Neural cell (in vitro differentiated cells): ENCODE measurements at regions not wholly inside any gene's neighbourhood (a gene's known extent, or its start where the extent isn't known, plus 50 kb on each side); places are given as distances from the start of the nearest gene placed in this dataset.

ENCODE experiments used
- CTCF ChIP-seq: fragments of 450-650 bp; IDR thresholded peaks from 2 replicates; pipeline ENCODE4 v1.5.1; 2014; ENCODE audit warnings: antibody characterized with exemption, mild to moderate bottlenecking, moderate library complexity; ENCODE audit not compliant: poor library complexity, severe bottlenecking
- EP300 ChIP-seq: fragments of 450-650 bp; conservative IDR thresholded peaks from 2 replicates; pipeline ENCODE4 v1.6.1; 2014; ENCODE audit warnings: antibody characterized with exemption, mild to moderate bottlenecking, moderate library complexity; ENCODE audit not compliant: poor library complexity, severe bottlenecking
- EZH2 ChIP-seq: fragments of 200-600, 300-800 bp; shearing (Covaris generic), sonication (generic); IDR thresholded peaks from 2 replicates; pipeline ENCODE4 v1.6.1; 2014; ENCODE audit warnings: antibody characterized with exemption, low read length, borderline replicate concordance, mild to moderate bottlenecking; ENCODE audit not compliant: insufficient read depth, poor library complexity, severe bottlenecking
- POLR2AphosphoS5 ChIP-seq: IDR thresholded peaks from 2 replicates; pipeline ENCODE4 v1.6.1; 2012
- RAD21 ChIP-seq: fragments of 450-650 bp; conservative IDR thresholded peaks from 2 replicates; pipeline ENCODE4 v1.6.1; 2014; ENCODE audit warnings: antibody characterized with exemption, mild to moderate bottlenecking, moderate library complexity
- REST ChIP-seq: IDR thresholded peaks from 2 replicates; pipeline ENCODE4 v1.6.1; 2012; ENCODE audit warnings: borderline replicate concordance
- TAF1 ChIP-seq: IDR thresholded peaks from 2 replicates; pipeline ENCODE4 v1.6.1; 2012; ENCODE audit warnings: low read depth

GRCh38 chr10:112006407-112006806, 177.2 kb downstream of the GPAM start:
- TF ChIP-seq TAF1 (no peak), EP300 (no peak), EZH2 (no peak), CTCF (no peak), POLR2AphosphoS5 (no peak), RAD21 (no peak), REST (no peak)
